B cell (primary cell): ENCODE measurements at regions not wholly inside any gene's neighbourhood (a gene's known extent, or its start where the extent isn't known, plus 50 kb on each side); places are given as distances from the start of the nearest gene placed in this dataset.
"Not testable (repeated sequence)": the region's sequence is repeated elsewhere in the genome, so short reads cannot be mapped to it uniquely, and the experiment has no call there.

Experiments used
- ATAC-seq: fragments of 200-7000 bp; cut with Tn5 transposase; one replicate; pipeline ENCODE4 v1.10.0; 2021; ENCODE audit warnings: low read depth, mild to moderate bottlenecking, moderate number of reproducible peaks, moderate library complexity
- CTCF ChIA-PET: fragments of 350-600 bp; sonication (Branson Sonifier 250); formaldehyde crosslinking; loops from one replicate; lab custom pipeline; 2021; ENCODE audit warnings: antibody characterized with exemption, inconsistent platforms; lab: Charles Lee
- POLR2A ChIA-PET: fragments of 350-600 bp; sonication (Branson Sonifier 250); formaldehyde crosslinking; loops from one replicate; lab custom pipeline; 2021; ENCODE audit warnings: antibody characterized with exemption; lab: Charles Lee
- DNase-seq: peaks from one replicate; pipeline ENCODE4 v3.0.0; 2013
- H2AFZ ChIP-seq: 2 replicates; pipeline ENCODE4 v1.6.1; 2012; ENCODE audit warnings: mild to moderate bottlenecking, low read depth, low read length; ENCODE audit not compliant: insufficient read depth, poor library complexity, severe bottlenecking
- H3K27ac ChIP-seq, 2 donors: 1 replicate in 1 of 2; 2 replicates in 1 of 2; pipeline ENCODE4 v1.5.1; 2012 to 2013; ENCODE audit warnings: low read length in 2 of 2, mild to moderate bottlenecking in 2 of 2, moderate library complexity in 1 of 2
- H3K27me3 ChIP-seq, 4 experiments: fragments of 200-600 bp in 1 of 4; sonication (generic) in 1 of 4; replicated peaks in 1 of 4; 1 replicate in 2 of 4; 2 replicates in 2 of 4; pipeline versions ENCODE4 v1.6.1 to v1.7.0; 2013 to 2016; ENCODE audit warnings: low read length in 3 of 4, mild to moderate bottlenecking in 2 of 4, mixed read lengths in 1 of 4, moderate library complexity in 1 of 4; ENCODE audit not compliant: insufficient read depth in 4 of 4, control insufficient read depth in 3 of 4; ENCODE audit errors: control extremely low read depth in 1 of 4
- H3K36me3 ChIP-seq, 2 experiments: replicated peaks in 1 of 2; 1 replicate in 1 of 2; 2 replicates in 1 of 2; pipeline versions ENCODE4 v1.6.1 to v1.7.1; 2013; ENCODE audit warnings: low read length in 1 of 2; ENCODE audit not compliant: insufficient read depth in 2 of 2, control insufficient read depth in 1 of 2; ENCODE audit errors: control extremely low read depth in 1 of 2, extremely low read depth in 1 of 2
- H3K4me1 ChIP-seq, 2 donors: fragments of 200-600 bp in 1 of 2; sonication (generic) in 1 of 2; 1 replicate in 1 of 2; 2 replicates in 1 of 2; pipeline versions ENCODE4 v1.5.1 to v1.6.1; 2013 to 2017; ENCODE audit warnings: low read length in 2 of 2; ENCODE audit not compliant: control insufficient read depth in 2 of 2, insufficient read depth in 2 of 2
- H3K4me2 ChIP-seq: replicated peaks from 2 replicates; pipeline ENCODE3; 2012; ENCODE audit warnings: mild to moderate bottlenecking, low read depth, low read length; ENCODE audit not compliant: poor library complexity, severe bottlenecking
- H3K4me3 ChIP-seq, 5 experiments: fragments of 200-600 bp in 1 of 5; sonication (generic) in 1 of 5; 1 replicate in 3 of 5; 2 replicates in 2 of 5; pipeline versions ENCODE4 v1.5.1 to v1.7.0; 2011 to 2016; ENCODE audit warnings: low read length in 4 of 5, mild to moderate bottlenecking in 4 of 5, low read depth in 2 of 5, control low read depth in 1 of 5, moderate library complexity in 1 of 5; ENCODE audit not compliant: insufficient read depth in 1 of 5; ENCODE audit errors: control extremely low read depth in 1 of 5, extremely low read depth in 1 of 5
- H3K79me2 ChIP-seq: fragments of 200-600 bp; sonication (generic); one replicate; pipeline ENCODE4 v1.6.0; 2016; ENCODE audit warnings: low read length; ENCODE audit not compliant: control insufficient read depth, insufficient read depth
- H3K9ac ChIP-seq: fragments of 200-600 bp; sonication (generic); 2 replicates; pipeline ENCODE4 v1.6.1; 2017; ENCODE audit warnings: mild to moderate bottlenecking, low read length, moderate library complexity
- H3K9me3 ChIP-seq, 3 donors: one replicate each; pipeline versions ENCODE4 v1.6.1 to v1.7.1; 2013; ENCODE audit warnings: low read length in 2 of 3; ENCODE audit not compliant: control insufficient read depth in 2 of 3, insufficient read depth in 1 of 3; ENCODE audit errors: control extremely low read depth in 1 of 3
- H4K20me1 ChIP-seq: 2 replicates; pipeline ENCODE4 v1.6.0; 2012; ENCODE audit warnings: mild to moderate bottlenecking, low read length; ENCODE audit not compliant: insufficient read depth, control insufficient read depth, poor library complexity, severe bottlenecking
- H3K27ac Mint-ChIP-seq: one replicate; pipeline ENCODE4 v1.8.0; 2021; ENCODE audit warnings: mixed read lengths
- H3K27me3 Mint-ChIP-seq: one replicate; pipeline ENCODE4 v1.8.0; 2021; ENCODE audit warnings: mixed read lengths
- H3K4me1 Mint-ChIP-seq: one replicate; pipeline ENCODE4 v1.8.0; 2021; ENCODE audit warnings: mixed read lengths
- H3K4me3 Mint-ChIP-seq: one replicate; pipeline ENCODE4 v1.8.0; 2021; ENCODE audit warnings: mixed read lengths
- H3K9me3 Mint-ChIP-seq: one replicate; pipeline ENCODE4 v1.8.0; 2022; ENCODE audit warnings: mixed read lengths; ENCODE audit not compliant: insufficient read depth
- EZH2 ChIP-seq: IDR thresholded peaks from 2 replicates; pipeline ENCODE4 v1.6.1; 2012; ENCODE audit warnings: borderline replicate concordance, low read depth, mild to moderate bottlenecking, moderate library complexity, low read length; ENCODE audit not compliant: insufficient read depth, poor library complexity, severe bottlenecking
- WGBS: methylation state at CpG from one replicate; pipeline ENCODE4 v1.1.5; 2013; ENCODE audit warnings: missing lambda C conversion rate; ENCODE audit not compliant: insufficient coverage; 5-methylcytosine and 5-hydroxymethylcytosine counted together
- intact Hi-C: fragments of 100-400 bp; cut with micrococcal nuclease; formaldehyde crosslinking; loops from one replicate; pipeline ENCODE4 v1.10.0; 2022
- TF ChIP-seq, protein P1 (sequence below): fragments of 200-600 bp; IDR thresholded peaks from one replicate; pipeline ENCODE4 v1.8.0; 2022; ENCODE audit warnings: antibody characterized with exemption, mild to moderate bottlenecking

DNA sequence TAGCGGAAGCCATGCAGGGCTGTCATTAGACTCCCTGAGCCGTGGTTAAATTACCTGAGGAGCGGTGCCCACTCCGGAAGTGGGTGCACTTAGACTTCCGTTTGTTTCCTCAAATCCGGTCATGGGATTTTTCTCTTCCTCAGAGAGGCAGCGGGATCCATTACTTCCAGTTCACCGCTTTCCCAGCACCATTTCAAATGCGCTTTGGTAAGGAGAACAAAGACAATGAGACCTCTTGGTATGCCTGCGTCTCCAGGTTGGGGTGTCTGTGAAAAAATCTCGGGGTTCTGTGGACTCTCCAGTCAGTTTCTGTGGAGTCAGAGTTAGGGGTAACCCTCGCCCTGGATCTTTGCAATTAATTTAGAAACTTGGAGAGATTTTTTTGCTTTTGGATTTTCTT is 132.3 kb upstream of the PTPRG start:
- CTCF ChIA-PET: no interaction called here
- H3K27me3 Mint-ChIP-seq: peaks cover 7% of the 10 kb centered on the region
- intact Hi-C loops: no loop called here
- Histone ChIP-seq H3K9me3 (peaks cover 0 to 3% (median 0%) of the 10 kb centered on the region in 3 donors), H3K9ac (no peak overlapping the region), H3K27me3 (no peaks in the 10 kb centered on the region), H3K4me3 (no peak overlapping the region), H3K36me3 (no peaks in the 10 kb centered on the region), H4K20me1 (no peaks in the 10 kb centered on the region), H3K4me2 (no peak overlapping the region), H3K79me2 (no peaks in the 10 kb centered on the region), H2AFZ (no peak overlapping the region), H3K27ac (no peak overlapping the region), H3K4me1 (no peaks in the 10 kb centered on the region)
- DNase-seq (no peak), ATAC-seq (no peak)
- WGBS: 92% methylated on average over 10 of the region's 12 CpGs
- TF ChIP-seq EZH2: no peak
- TF ChIP-seq, protein P1, sequence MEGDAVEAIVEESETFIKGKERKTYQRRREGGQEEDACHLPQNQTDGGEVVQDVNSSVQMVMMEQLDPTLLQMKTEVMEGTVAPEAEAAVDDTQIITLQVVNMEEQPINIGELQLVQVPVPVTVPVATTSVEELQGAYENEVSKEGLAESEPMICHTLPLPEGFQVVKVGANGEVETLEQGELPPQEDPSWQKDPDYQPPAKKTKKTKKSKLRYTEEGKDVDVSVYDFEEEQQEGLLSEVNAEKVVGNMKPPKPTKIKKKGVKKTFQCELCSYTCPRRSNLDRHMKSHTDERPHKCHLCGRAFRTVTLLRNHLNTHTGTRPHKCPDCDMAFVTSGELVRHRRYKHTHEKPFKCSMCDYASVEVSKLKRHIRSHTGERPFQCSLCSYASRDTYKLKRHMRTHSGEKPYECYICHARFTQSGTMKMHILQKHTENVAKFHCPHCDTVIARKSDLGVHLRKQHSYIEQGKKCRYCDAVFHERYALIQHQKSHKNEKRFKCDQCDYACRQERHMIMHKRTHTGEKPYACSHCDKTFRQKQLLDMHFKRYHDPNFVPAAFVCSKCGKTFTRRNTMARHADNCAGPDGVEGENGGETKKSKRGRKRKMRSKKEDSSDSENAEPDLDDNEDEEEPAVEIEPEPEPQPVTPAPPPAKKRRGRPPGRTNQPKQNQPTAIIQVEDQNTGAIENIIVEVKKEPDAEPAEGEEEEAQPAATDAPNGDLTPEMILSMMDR: no peak
- H3K4me3 Mint-ChIP-seq: no peak overlapping the region
- POLR2A ChIA-PET: no interaction called here
- H3K27ac Mint-ChIP-seq: no peak overlapping the region
- no peaks in the 10 kb centered on the region for H3K9me3 Mint-ChIP-seq
- no peaks in the 10 kb centered on the region for H3K4me1 Mint-ChIP-seq

DNA sequence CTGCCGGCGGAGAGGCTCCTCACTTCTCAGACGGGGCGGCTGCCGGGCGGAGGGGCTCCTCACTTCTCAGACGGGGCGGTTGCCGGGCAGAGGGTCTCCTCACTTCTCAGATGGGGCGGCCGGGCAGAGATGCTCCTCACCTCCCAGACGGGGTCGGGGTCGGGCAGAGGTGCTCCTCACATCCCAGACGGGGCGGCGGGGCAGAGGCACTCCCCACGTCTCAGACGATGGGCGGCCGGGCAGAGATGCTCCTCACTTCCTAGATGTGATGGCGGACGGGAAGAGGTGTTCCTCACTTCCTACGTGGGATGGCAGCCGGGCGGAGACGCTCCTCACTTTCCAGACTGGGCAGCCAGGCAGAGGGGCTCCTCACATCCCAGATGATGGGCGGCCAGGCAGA is 126.5 kb upstream of the PTPRG start:
- H3K27ac Mint-ChIP-seq, H3K79me2 ChIP-seq: not testable (repeated sequence)

DNA sequence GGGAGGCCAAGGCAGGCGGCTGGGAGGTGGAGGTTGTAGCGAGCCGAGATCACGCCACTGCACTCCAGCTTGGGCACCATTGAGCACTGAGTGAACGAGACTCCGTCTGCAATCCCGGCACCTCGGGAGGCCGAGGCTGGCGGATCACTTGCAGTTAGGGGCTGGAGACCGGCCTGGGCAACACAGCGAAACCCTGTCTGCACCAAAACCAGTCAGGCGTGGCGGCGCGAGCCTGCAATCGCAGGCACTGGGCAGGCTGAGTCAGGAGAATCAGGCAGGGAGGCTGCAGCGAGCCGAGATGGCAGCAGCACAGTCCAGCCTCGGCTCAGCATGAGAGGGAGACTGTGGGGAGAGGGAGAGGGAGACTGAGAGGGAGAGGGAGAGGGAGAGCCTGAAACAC is 126.0 kb upstream of the PTPRG start:
- H4K20me1 ChIP-seq, H3K27me3 Mint-ChIP-seq, CTCF ChIA-PET, ATAC-seq, H3K9me3 ChIP-seq, H3K36me3 ChIP-seq, H3K27ac ChIP-seq, H3K4me1 ChIP-seq, H3K27ac Mint-ChIP-seq, H3K9ac ChIP-seq, H3K27me3 ChIP-seq, H3K4me3 ChIP-seq, H3K4me1 Mint-ChIP-seq, H3K9me3 Mint-ChIP-seq, H3K79me2 ChIP-seq, DNase-seq, H2AFZ ChIP-seq, POLR2A ChIA-PET, intact Hi-C loops, H3K4me3 Mint-ChIP-seq, H3K4me2 ChIP-seq: not testable (repeated sequence)
- WGBS: 99% methylated on average over 8 of the region's 20 CpGs

More for the DNA sequence above, 126.5 kb upstream of the PTPRG start:
- POLR2A ChIA-PET, H3K4me3 Mint-ChIP-seq, H3K4me2 ChIP-seq, H3K27me3 ChIP-seq, H3K4me1 ChIP-seq, DNase-seq, H3K27me3 Mint-ChIP-seq, H3K36me3 ChIP-seq, H3K9ac ChIP-seq, H3K9me3 Mint-ChIP-seq, H3K4me1 Mint-ChIP-seq, ATAC-seq, H3K4me3 ChIP-seq, intact Hi-C loops, H2AFZ ChIP-seq, H3K27ac ChIP-seq, CTCF ChIA-PET, H4K20me1 ChIP-seq: not testable (repeated sequence)
- H3K9me3 ChIP-seq: peaks cover 0 to 11% (median 0%) of the 10 kb centered on the region in 3 donors
- WGBS: 97% methylated on average over 5 of the region's 28 CpGs
